ENCODE measurements at regions not wholly inside any gene's neighbourhood (a gene's known extent, or its start where the extent isn't known, plus 50 kb on each side); places are given as distances from the start of the nearest gene placed in this dataset.
"Not testable (repeated sequence)": the region's sequence is repeated elsewhere in the genome, so short reads cannot be mapped to it uniquely, and the experiment has no call there.

GRCh38 chr6:40831381-40831780 is 207.6 kb downstream of the UNC5CL start:
- Histone ChIP-seq H3K27ac (ENCODE audit: insufficient read depth, low read length, poor library complexity, severe bottlenecking) (no peak overlapping the region), H3K9me3 (ENCODE audit: control insufficient read depth, low read length) (no peaks in the 10 kb centered on the region), H3K4me1 (ENCODE audit: control insufficient read depth, insufficient read depth, low read length, poor library complexity, severe bottlenecking) (no peaks in the 10 kb centered on the region), H3K4me3 (ENCODE audit: insufficient read depth, low read depth, low read length, poor library complexity, severe bottlenecking) (no peak overlapping the region), H3K27me3 (replicated peaks; ENCODE audit: control insufficient read depth, insufficient read depth, low read length, poor library complexity, severe bottlenecking) (no peaks in the 10 kb centered on the region), H3K36me3 (ENCODE audit: control insufficient read depth, insufficient read depth, low read length) (no peaks in the 10 kb centered on the region)
- no peak for DNase-seq

GRCh38 chr6:40825102-40825501 is 213.9 kb downstream of the UNC5CL start:
- H3K36me3 ChIP-seq (ENCODE audit: control insufficient read depth, insufficient read depth, low read length), result no peaks in the 10 kb centered on the region
- H3K9me3 ChIP-seq (ENCODE audit: control insufficient read depth, low read length), result no peaks in the 10 kb centered on the region
- H3K4me3 ChIP-seq (ENCODE audit: insufficient read depth, low read depth, low read length, poor library complexity, severe bottlenecking), result no peak overlapping the region
- no peaks in the 10 kb centered on the region for H3K27me3 ChIP-seq (replicated peaks; ENCODE audit: control insufficient read depth, insufficient read depth, low read length, poor library complexity, severe bottlenecking)
- DNase-seq, result no peak
- no peak overlapping the region for H3K27ac ChIP-seq (ENCODE audit: insufficient read depth, low read length, poor library complexity, severe bottlenecking)
- H3K4me1 ChIP-seq (ENCODE audit: control insufficient read depth, insufficient read depth, low read length, poor library complexity, severe bottlenecking), result no peaks in the 10 kb centered on the region

GRCh38 chr6:40823917-40824891 is 214.8 kb downstream of the UNC5CL start:
- H3K4me3 ChIP-seq (ENCODE audit: insufficient read depth, low read depth, low read length, poor library complexity, severe bottlenecking); H3K36me3 ChIP-seq (ENCODE audit: control insufficient read depth, insufficient read depth, low read length); H3K4me1 ChIP-seq (ENCODE audit: control insufficient read depth, insufficient read depth, low read length, poor library complexity, severe bottlenecking); H3K27ac ChIP-seq (ENCODE audit: insufficient read depth, low read length, poor library complexity, severe bottlenecking); DNase-seq; H3K27me3 ChIP-seq (replicated peaks; ENCODE audit: control insufficient read depth, insufficient read depth, low read length, poor library complexity, severe bottlenecking); H3K9me3 ChIP-seq (ENCODE audit: control insufficient read depth, low read length): not testable (repeated sequence)

GRCh38 chr6:40822619-40823018 is 216.4 kb downstream of the UNC5CL start:
- no peak for DNase-seq
- no peaks in the 10 kb centered on the region for H3K36me3 ChIP-seq (ENCODE audit: control insufficient read depth, insufficient read depth, low read length)
- H3K27ac ChIP-seq (ENCODE audit: insufficient read depth, low read length, poor library complexity, severe bottlenecking), result no peak overlapping the region
- no peaks in the 10 kb centered on the region for H3K27me3 ChIP-seq (replicated peaks; ENCODE audit: control insufficient read depth, insufficient read depth, low read length, poor library complexity, severe bottlenecking)
- no peaks in the 10 kb centered on the region for H3K4me1 ChIP-seq (ENCODE audit: control insufficient read depth, insufficient read depth, low read length, poor library complexity, severe bottlenecking)
- no peak overlapping the region for H3K4me3 ChIP-seq (ENCODE audit: insufficient read depth, low read depth, low read length, poor library complexity, severe bottlenecking)
- H3K9me3 ChIP-seq (ENCODE audit: control insufficient read depth, low read length), result no peaks in the 10 kb centered on the region

- H3K4me1 ChIP-seq (ENCODE audit: control insufficient read depth, insufficient read depth, low read length, poor library complexity, severe bottlenecking), result no peaks in the 10 kb centered on the region
- no peaks in the 10 kb centered on the region for H3K9me3 ChIP-seq (ENCODE audit: control insufficient read depth, low read length)
- no peak overlapping the region for H3K4me3 ChIP-seq (ENCODE audit: insufficient read depth, low read depth, low read length, poor library complexity, severe bottlenecking)
- no peaks in the 10 kb centered on the region for H3K27me3 ChIP-seq (replicated peaks; ENCODE audit: control insufficient read depth, insufficient read depth, low read length, poor library complexity, severe bottlenecking)
- H3K27ac ChIP-seq (ENCODE audit: insufficient read depth, low read length, poor library complexity, severe bottlenecking), result no peak overlapping the region
- no peaks in the 10 kb centered on the region for H3K36me3 ChIP-seq (ENCODE audit: control insufficient read depth, insufficient read depth, low read length)
- no peak for DNase-seq
These were observed 219.7 kb downstream of the UNC5CL start for GRCh38 chr6:40819182-40819834.

GRCh38 chr6:40817369-40817768 is 221.7 kb downstream of the UNC5CL start:
- H3K27ac ChIP-seq (ENCODE audit: insufficient read depth, low read length, poor library complexity, severe bottlenecking), result no peak overlapping the region
- no peaks in the 10 kb centered on the region for H3K9me3 ChIP-seq (ENCODE audit: control insufficient read depth, low read length)
- DNase-seq, result no peak
- H3K36me3 ChIP-seq (ENCODE audit: control insufficient read depth, insufficient read depth, low read length), result no peaks in the 10 kb centered on the region
- no peaks in the 10 kb centered on the region for H3K4me1 ChIP-seq (ENCODE audit: control insufficient read depth, insufficient read depth, low read length, poor library complexity, severe bottlenecking)
- no peaks in the 10 kb centered on the region for H3K27me3 ChIP-seq (replicated peaks; ENCODE audit: control insufficient read depth, insufficient read depth, low read length, poor library complexity, severe bottlenecking)
- no peak overlapping the region for H3K4me3 ChIP-seq (ENCODE audit: insufficient read depth, low read depth, low read length, poor library complexity, severe bottlenecking)

GRCh38 chr6:40816601-40817000 is 222.4 kb downstream of the UNC5CL start:
- Histone ChIP-seq H3K9me3 (ENCODE audit: control insufficient read depth, low read length) (no peaks in the 10 kb centered on the region), H3K27ac (ENCODE audit: insufficient read depth, low read length, poor library complexity, severe bottlenecking) (no peak overlapping the region), H3K4me3 (ENCODE audit: insufficient read depth, low read depth, low read length, poor library complexity, severe bottlenecking) (no peak overlapping the region), H3K27me3 (replicated peaks; ENCODE audit: control insufficient read depth, insufficient read depth, low read length, poor library complexity, severe bottlenecking) (no peaks in the 10 kb centered on the region), H3K4me1 (ENCODE audit: control insufficient read depth, insufficient read depth, low read length, poor library complexity, severe bottlenecking) (no peaks in the 10 kb centered on the region), H3K36me3 (ENCODE audit: control insufficient read depth, insufficient read depth, low read length) (no peaks in the 10 kb centered on the region)
- no peak for DNase-seq

GRCh38 chr6:40815731-40816130 is 223.3 kb downstream of the UNC5CL start:
- Histone ChIP-seq H3K4me3 (ENCODE audit: insufficient read depth, low read depth, low read length, poor library complexity, severe bottlenecking) (no peak overlapping the region), H3K9me3 (ENCODE audit: control insufficient read depth, low read length) (no peaks in the 10 kb centered on the region), H3K36me3 (ENCODE audit: control insufficient read depth, insufficient read depth, low read length) (no peaks in the 10 kb centered on the region), H3K27me3 (replicated peaks; ENCODE audit: control insufficient read depth, insufficient read depth, low read length, poor library complexity, severe bottlenecking) (no peaks in the 10 kb centered on the region), H3K4me1 (ENCODE audit: control insufficient read depth, insufficient read depth, low read length, poor library complexity, severe bottlenecking) (no peaks in the 10 kb centered on the region), H3K27ac (ENCODE audit: insufficient read depth, low read length, poor library complexity, severe bottlenecking) (no peak overlapping the region)
- no peak for DNase-seq

GRCh38 chr6:40810171-40810570 is 223.0 kb upstream of the LRFN2 start:
- H3K9me3 ChIP-seq (ENCODE audit: control insufficient read depth, low read length), result no peaks in the 10 kb centered on the region
- DNase-seq, result no peak
- H3K27ac ChIP-seq (ENCODE audit: insufficient read depth, low read length, poor library complexity, severe bottlenecking), result no peak overlapping the region
- H3K4me3 ChIP-seq (ENCODE audit: insufficient read depth, low read depth, low read length, poor library complexity, severe bottlenecking), result no peak overlapping the region
- no peaks in the 10 kb centered on the region for H3K4me1 ChIP-seq (ENCODE audit: control insufficient read depth, insufficient read depth, low read length, poor library complexity, severe bottlenecking)
- H3K27me3 ChIP-seq (replicated peaks; ENCODE audit: control insufficient read depth, insufficient read depth, low read length, poor library complexity, severe bottlenecking), result no peaks in the 10 kb centered on the region
- no peaks in the 10 kb centered on the region for H3K36me3 ChIP-seq (ENCODE audit: control insufficient read depth, insufficient read depth, low read length)

- Histone ChIP-seq H3K4me3 (ENCODE audit: insufficient read depth, low read depth, low read length, poor library complexity, severe bottlenecking) (no peak overlapping the region), H3K4me1 (ENCODE audit: control insufficient read depth, insufficient read depth, low read length, poor library complexity, severe bottlenecking) (no peaks in the 10 kb centered on the region), H3K9me3 (ENCODE audit: control insufficient read depth, low read length) (no peaks in the 10 kb centered on the region), H3K27ac (ENCODE audit: insufficient read depth, low read length, poor library complexity, severe bottlenecking) (no peak overlapping the region), H3K27me3 (replicated peaks; ENCODE audit: control insufficient read depth, insufficient read depth, low read length, poor library complexity, severe bottlenecking) (no peaks in the 10 kb centered on the region), H3K36me3 (ENCODE audit: control insufficient read depth, insufficient read depth, low read length) (no peaks in the 10 kb centered on the region)
- no peak for DNase-seq
These were observed 222.5 kb upstream of the LRFN2 start for GRCh38 chr6:40809627-40810026.
